Peyer's patch (tissue), 4 donors: ENCODE measurements at regions not wholly inside any gene's neighbourhood (a gene's known extent, or its start where the extent isn't known, plus 50 kb on each side); places are given as distances from the start of the nearest gene placed in this dataset.

Source experiments
- POLR2A ChIP-seq, 2 donors: fragments of 450-650 bp; IDR thresholded peaks; one replicate each; pipeline ENCODE4 v1.5.1; 2017; ENCODE audit warnings: antibody characterized with exemption in 2 of 2, mild to moderate bottlenecking in 2 of 2, moderate library complexity in 2 of 2
- TF ChIP-seq, protein P1 (sequence below), 6 experiments: fragments of 450-650 bp in 4 of 6; fragments of 200-600 bp in 2 of 6; sonication (generic) in 1 of 6; IDR thresholded peaks; one replicate each; pipeline ENCODE4 v1.5.1; 2017 to 2019; ENCODE audit warnings: antibody characterized with exemption in 6 of 6, mild to moderate bottlenecking in 3 of 6, moderate library complexity in 1 of 6

DNA sequence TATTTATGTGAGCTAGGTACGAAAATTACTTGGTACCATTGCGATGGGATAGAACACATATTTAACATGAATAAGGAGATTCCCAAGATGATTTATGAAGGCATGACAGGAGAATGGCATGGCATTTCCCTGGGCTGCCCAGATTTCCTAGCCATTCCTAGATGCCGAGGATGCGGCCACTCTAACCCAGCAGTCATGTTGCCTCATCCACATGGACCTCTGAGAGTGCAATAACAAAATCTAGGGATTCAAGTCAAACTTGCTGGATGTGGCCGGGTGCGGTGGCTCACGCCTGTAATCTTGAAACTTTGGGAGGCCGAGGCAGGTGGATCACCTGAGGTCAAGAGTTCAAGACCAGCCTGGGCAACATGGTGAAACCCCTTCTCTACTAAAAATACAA lies 110.8 kb upstream of the ARL4C start:
- TF ChIP-seq, protein P1, sequence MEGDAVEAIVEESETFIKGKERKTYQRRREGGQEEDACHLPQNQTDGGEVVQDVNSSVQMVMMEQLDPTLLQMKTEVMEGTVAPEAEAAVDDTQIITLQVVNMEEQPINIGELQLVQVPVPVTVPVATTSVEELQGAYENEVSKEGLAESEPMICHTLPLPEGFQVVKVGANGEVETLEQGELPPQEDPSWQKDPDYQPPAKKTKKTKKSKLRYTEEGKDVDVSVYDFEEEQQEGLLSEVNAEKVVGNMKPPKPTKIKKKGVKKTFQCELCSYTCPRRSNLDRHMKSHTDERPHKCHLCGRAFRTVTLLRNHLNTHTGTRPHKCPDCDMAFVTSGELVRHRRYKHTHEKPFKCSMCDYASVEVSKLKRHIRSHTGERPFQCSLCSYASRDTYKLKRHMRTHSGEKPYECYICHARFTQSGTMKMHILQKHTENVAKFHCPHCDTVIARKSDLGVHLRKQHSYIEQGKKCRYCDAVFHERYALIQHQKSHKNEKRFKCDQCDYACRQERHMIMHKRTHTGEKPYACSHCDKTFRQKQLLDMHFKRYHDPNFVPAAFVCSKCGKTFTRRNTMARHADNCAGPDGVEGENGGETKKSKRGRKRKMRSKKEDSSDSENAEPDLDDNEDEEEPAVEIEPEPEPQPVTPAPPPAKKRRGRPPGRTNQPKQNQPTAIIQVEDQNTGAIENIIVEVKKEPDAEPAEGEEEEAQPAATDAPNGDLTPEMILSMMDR (IDR thresholded peaks at IDR 0.05), result no peak
- no peak for TF ChIP-seq POLR2A (IDR thresholded peaks at IDR 0.05)
